ENCODE measurements at regions not wholly inside any gene's neighbourhood (a gene's known extent, or its start where the extent isn't known, plus 50 kb on each side); places are given as distances from the start of the nearest gene placed in this dataset.

DNA sequence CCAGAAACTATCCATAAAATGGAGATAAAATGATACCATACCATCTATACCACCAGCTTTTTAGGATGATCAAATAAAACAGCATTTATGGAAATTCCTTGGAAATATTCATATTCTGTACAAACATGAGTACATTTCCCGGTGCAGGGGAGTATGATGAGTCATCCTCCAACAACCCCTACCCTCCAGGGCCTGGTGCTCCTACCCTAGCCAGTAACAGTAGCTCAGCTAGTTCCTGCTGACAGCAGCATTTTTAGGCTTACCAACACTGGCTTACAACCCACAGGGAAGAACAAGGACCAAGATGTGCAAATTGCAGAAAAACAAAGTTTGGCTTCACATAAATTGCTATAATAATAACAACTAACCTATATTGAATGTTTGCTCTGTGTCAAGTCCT lies 406.2 kb upstream of the CADM1 start:
- no peak overlapping the region for H3K27ac ChIP-seq (ENCODE audit: low read length)
- no peak overlapping the region for H3K4me3 ChIP-seq (ENCODE audit: low read length)
- H3K9me3 ChIP-seq (ENCODE audit: low read length), result no peaks in the 10 kb centered on the region
- no peaks in the 10 kb centered on the region for H4K20me1 ChIP-seq (ENCODE audit: insufficient read depth)
- no peak overlapping the region for H3K9ac ChIP-seq (ENCODE audit: low read length)
- no peaks in the 10 kb centered on the region for H3K9me2 ChIP-seq (ENCODE audit: insufficient read depth, low read length)
- no peak overlapping the region for H3K4me2 ChIP-seq (ENCODE audit: low read length)
- no peaks in the 10 kb centered on the region for H3K79me2 ChIP-seq (replicated peaks; ENCODE audit: insufficient read depth, low read length)
- H2AFZ ChIP-seq (ENCODE audit: low read depth, low read length), result no peak overlapping the region
- TF ChIP-seq TAF1 (IDR thresholded peaks at IDR 0.05; ENCODE audit: low read depth) (no peak), EP300 (conservative IDR thresholded peaks at IDR 0.05; ENCODE audit: poor library complexity, severe bottlenecking) (no peak), SMC3 (conservative IDR thresholded peaks at IDR 0.05; ENCODE audit: poor library complexity) (no peak), CTCF (IDR thresholded peaks at IDR 0.05; ENCODE audit: poor library complexity, severe bottlenecking) (no peak), EZH2 (IDR thresholded peaks at IDR 0.05; ENCODE audit: borderline replicate concordance, insufficient read depth, low read length, poor library complexity, severe bottlenecking) (no peak), POLR2AphosphoS5 (IDR thresholded peaks at IDR 0.05) (no peak), MXI1 (conservative IDR thresholded peaks at IDR 0.05; ENCODE audit: poor library complexity, severe bottlenecking) (no peak), RAD21 (conservative IDR thresholded peaks at IDR 0.05) (no peak)
- TF ChIP-seq, protein P1, sequence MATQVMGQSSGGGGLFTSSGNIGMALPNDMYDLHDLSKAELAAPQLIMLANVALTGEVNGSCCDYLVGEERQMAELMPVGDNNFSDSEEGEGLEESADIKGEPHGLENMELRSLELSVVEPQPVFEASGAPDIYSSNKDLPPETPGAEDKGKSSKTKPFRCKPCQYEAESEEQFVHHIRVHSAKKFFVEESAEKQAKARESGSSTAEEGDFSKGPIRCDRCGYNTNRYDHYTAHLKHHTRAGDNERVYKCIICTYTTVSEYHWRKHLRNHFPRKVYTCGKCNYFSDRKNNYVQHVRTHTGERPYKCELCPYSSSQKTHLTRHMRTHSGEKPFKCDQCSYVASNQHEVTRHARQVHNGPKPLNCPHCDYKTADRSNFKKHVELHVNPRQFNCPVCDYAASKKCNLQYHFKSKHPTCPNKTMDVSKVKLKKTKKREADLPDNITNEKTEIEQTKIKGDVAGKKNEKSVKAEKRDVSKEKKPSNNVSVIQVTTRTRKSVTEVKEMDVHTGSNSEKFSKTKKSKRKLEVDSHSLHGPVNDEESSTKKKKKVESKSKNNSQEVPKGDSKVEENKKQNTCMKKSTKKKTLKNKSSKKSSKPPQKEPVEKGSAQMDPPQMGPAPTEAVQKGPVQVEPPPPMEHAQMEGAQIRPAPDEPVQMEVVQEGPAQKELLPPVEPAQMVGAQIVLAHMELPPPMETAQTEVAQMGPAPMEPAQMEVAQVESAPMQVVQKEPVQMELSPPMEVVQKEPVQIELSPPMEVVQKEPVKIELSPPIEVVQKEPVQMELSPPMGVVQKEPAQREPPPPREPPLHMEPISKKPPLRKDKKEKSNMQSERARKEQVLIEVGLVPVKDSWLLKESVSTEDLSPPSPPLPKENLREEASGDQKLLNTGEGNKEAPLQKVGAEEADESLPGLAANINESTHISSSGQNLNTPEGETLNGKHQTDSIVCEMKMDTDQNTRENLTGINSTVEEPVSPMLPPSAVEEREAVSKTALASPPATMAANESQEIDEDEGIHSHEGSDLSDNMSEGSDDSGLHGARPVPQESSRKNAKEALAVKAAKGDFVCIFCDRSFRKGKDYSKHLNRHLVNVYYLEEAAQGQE (IDR thresholded peaks at IDR 0.05; ENCODE audit: borderline replicate concordance), result no peak
- H3K36me3 ChIP-seq (ENCODE audit: insufficient read depth, low read length), result no peaks in the 10 kb centered on the region
- no peaks in the 10 kb centered on the region for H3K27me3 ChIP-seq (ENCODE audit: insufficient read depth, low read depth, low read length)
- H3F3A ChIP-seq (ENCODE audit: insufficient read depth, low read length, poor library complexity, severe bottlenecking), result no peaks in the 10 kb centered on the region

GRCh38 chr11:115906171-115906570 lies 402.0 kb upstream of the CADM1 start:
- TF ChIP-seq RAD21 (conservative IDR thresholded peaks at IDR 0.05), result no peak
- TF ChIP-seq TAF1 (IDR thresholded peaks at IDR 0.05; ENCODE audit: low read depth), result no peak
- TF ChIP-seq MXI1 (conservative IDR thresholded peaks at IDR 0.05; ENCODE audit: poor library complexity, severe bottlenecking), result no peak
- TF ChIP-seq, protein P1 (IDR thresholded peaks at IDR 0.05; ENCODE audit: borderline replicate concordance), result no peak
- TF ChIP-seq EP300 (conservative IDR thresholded peaks at IDR 0.05; ENCODE audit: poor library complexity, severe bottlenecking), result no peak
- no peak for TF ChIP-seq EZH2 (IDR thresholded peaks at IDR 0.05; ENCODE audit: borderline replicate concordance, insufficient read depth, low read length, poor library complexity, severe bottlenecking)
- TF ChIP-seq POLR2AphosphoS5 (IDR thresholded peaks at IDR 0.05), result no peak
- TF ChIP-seq CTCF (IDR thresholded peaks at IDR 0.05; ENCODE audit: poor library complexity, severe bottlenecking), result no peak
- no peak for TF ChIP-seq SMC3 (conservative IDR thresholded peaks at IDR 0.05; ENCODE audit: poor library complexity)
- no peak overlapping the region for H3K4me2 ChIP-seq (ENCODE audit: low read length)
- H2AFZ ChIP-seq (ENCODE audit: low read depth, low read length), result no peak overlapping the region
- H4K20me1 ChIP-seq (ENCODE audit: insufficient read depth), result no peaks in the 10 kb centered on the region
- no peaks in the 10 kb centered on the region for H3K36me3 ChIP-seq (ENCODE audit: insufficient read depth, low read length)
- H3K79me2 ChIP-seq (replicated peaks; ENCODE audit: insufficient read depth, low read length), result no peaks in the 10 kb centered on the region
- H3K9me3 ChIP-seq (ENCODE audit: low read length), result no peaks in the 10 kb centered on the region
- H3K27ac ChIP-seq (ENCODE audit: low read length), result no peak overlapping the region
- H3F3A ChIP-seq (ENCODE audit: insufficient read depth, low read length, poor library complexity, severe bottlenecking), result no peaks in the 10 kb centered on the region
- no peak overlapping the region for H3K9ac ChIP-seq (ENCODE audit: low read length)
- no peak overlapping the region for H3K4me3 ChIP-seq (ENCODE audit: low read length)
- H3K27me3 ChIP-seq (ENCODE audit: insufficient read depth, low read depth, low read length), result no peaks in the 10 kb centered on the region
- H3K9me2 ChIP-seq (ENCODE audit: insufficient read depth, low read length), result no peaks in the 10 kb centered on the region

Data from neural cell (in vitro differentiated cells).